AG09309 (cell line): ENCODE measurements at regions not wholly inside any gene's neighbourhood (a gene's known extent, or its start where the extent isn't known, plus 50 kb on each side); places are given as distances from the start of the nearest gene placed in this dataset.

Experiments
- DNase-seq: peaks from one replicate; pipeline ENCODE4 v3.0.0-alpha.2; 2010; ENCODE audit warnings: low read depth
- H3K4me3 ChIP-seq: 2 replicates; pipeline ENCODE4 v1.5.1; 2011; ENCODE audit warnings: mild to moderate bottlenecking, low read depth, low read length, moderate library complexity; ENCODE audit not compliant: control insufficient read depth
- CTCF ChIP-seq: IDR thresholded peaks from 2 replicates; pipeline ENCODE4 v1.5.1; 2011; ENCODE audit warnings: mild to moderate bottlenecking, low read depth, low read length, inconsistent platforms; ENCODE audit not compliant: insufficient read depth, control insufficient read depth; ENCODE audit errors: missing control alignments

DNA sequence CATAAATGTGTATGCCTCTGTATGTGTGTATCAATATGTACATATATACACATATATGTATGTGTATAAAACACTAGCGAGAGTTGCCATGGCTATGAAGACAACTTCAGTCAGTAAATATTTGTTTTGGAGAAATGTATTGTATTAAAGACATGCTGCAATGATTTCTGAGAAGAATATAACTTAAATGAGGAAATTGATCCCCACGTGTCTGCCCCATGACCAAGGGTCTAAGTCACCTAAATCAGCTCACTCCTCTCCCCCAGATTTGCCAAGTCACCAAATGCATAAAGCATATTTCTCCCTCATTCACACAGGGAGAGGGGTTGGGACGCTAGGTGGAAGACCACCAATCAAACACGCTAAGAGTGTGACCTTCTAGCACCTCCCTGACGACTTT is 58.3 kb upstream of the LYST start:
- no peak for DNase-seq
- no peak for TF ChIP-seq CTCF
- H3K4me3 ChIP-seq: no peak overlapping the region

DNA sequence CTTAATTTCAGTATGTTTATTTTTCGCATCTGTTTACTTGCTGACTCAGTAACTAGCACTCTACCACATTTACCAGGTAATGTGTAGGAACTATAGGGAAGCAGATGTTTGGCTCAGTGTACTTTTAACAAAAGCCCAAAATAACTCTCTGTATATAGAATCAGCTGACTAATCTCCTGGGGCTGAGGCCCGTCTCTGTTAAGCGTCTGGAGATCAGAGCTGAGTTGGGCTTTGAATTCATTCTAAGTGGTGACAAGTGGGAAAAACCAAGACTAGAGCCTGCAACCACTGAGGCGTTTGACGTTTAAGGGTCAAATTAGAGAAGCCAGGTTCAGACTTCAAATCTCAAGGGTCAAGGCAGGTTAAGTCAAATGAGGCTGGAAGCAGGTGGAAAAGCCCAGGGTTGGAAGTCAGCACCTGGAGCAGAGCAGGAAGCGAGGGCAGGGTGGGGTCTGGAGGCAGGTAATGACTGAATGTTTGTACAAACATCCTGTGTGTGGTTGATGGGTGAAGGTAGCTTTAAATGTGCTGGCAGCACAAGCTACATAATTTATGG is 56.8 kb upstream of the LYST start:
- no peak for TF ChIP-seq CTCF
- no peak overlapping the region for H3K4me3 ChIP-seq
- no peak for DNase-seq

- H3K4me3 ChIP-seq: no peak overlapping the region
- peak; percentile 60 for DNase-seq
- TF ChIP-seq CTCF: no peak
Observed at GRCh38 chr1:235920596-235921375, 54.1 kb upstream of the LYST start.

DNA sequence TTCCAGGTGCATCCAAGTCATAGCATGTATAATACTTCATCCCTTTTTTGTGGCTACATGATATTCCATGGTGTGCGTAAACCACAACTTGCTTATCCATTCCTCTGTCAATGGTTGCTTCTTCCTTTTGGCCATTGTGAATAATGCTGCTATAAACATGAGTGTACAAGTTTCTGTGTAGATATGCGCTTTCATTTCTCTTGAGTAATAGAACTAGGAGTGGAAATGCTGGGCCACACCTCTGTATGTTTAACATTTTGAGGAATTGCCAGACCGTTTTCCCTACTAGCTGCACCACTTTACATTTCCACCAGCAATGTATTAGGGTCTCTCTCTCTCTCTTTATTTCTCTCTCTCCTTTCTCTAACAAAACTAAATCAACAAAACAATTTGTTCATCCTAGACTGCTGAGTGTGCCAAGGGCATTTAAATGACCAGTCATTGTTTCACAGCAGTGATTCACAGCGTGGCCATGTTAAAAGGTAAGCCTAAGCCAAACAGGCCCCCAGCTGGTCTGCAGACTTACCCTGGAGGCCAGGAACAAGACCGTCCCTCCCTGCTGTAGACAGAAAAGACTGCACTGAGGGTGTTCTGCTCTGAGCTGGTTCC is 53.2 kb upstream of the LYST start:
- no peak overlapping the region for H3K4me3 ChIP-seq
- peak; percentile 51 for DNase-seq
- no peak for TF ChIP-seq CTCF

DNA sequence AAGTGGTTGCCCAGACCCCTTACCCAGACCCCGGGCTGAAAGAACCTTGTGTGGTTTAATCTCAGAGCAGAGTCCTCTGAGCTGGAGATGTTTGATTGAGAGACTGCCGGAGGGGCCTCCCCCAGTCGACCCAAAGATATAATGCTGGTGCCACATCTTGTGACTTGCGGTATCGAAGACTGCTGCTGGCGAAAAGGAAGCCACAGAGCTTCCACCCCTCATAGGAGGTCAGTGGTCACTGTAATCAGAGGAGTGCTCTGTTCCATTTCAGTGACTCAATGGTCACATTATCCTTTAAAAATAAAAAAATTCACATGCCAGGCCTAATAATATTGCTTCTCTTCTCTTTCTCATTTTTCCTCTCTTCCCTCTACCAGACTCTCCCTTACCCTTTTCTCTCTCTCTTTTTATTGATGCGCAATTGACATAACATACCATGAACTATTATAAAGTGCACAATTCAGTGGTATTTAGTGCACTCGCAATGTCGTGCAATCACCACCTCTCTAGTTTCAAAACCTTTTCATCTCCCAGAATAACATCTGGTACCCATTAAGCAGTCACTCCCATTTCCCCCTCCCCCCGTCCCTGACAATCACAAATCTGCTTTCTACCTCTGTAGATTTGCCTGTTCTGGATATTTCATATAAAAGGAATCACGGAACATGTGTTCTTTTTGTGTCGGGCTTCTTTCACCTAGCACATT is 52.6 kb upstream of the LYST start:
- no peak for DNase-seq
- H3K4me3 ChIP-seq: no peak overlapping the region
- no peak for TF ChIP-seq CTCF

DNA sequence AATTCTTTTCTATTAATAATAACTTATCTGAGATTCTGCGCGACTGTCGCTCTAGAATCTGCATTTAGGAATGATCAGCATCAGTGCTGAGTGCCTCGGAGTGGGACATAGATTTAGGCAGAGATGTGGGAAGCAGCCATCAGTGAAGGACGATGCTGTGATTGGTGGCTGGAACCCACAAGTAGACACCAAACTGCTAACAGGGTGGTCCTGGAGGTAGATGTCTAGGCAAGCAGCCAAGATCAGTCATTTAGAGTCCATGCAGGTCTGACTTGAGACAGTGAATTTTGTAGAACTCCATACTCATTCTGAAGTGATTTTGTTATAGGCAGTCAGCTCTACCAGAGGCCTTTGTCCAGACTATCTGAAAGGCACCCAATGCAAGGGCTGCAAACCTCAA is 51.8 kb upstream of the LYST start:
- no peak overlapping the region for H3K4me3 ChIP-seq
- DNase-seq: no peak
- TF ChIP-seq CTCF: no peak
